SK-MEL-5 (cell line): ENCODE measurements at regions not wholly inside any gene's neighbourhood (a gene's known extent, or its start where the extent isn't known, plus 50 kb on each side); places are given as distances from the start of the nearest gene placed in this dataset.
"Not testable (repeated sequence)": the region's sequence is repeated elsewhere in the genome, so short reads cannot be mapped to it uniquely, and the experiment has no call there.

ENCODE experiments used
- DNase-seq: peaks from one replicate; pipeline ENCODE4 v3.0.0-alpha.2; 2016; ENCODE audit warnings: low read depth, low spot score
- in situ Hi-C: cut with HindIII; loops from 2 replicates; pipeline ENCODE4 v1.10.0; 2016; ENCODE audit warnings: low sequenced_read_pairs, high pct_unique_total_duplicates, low pct_unique_long_range_greater_than_20kb

DNA sequence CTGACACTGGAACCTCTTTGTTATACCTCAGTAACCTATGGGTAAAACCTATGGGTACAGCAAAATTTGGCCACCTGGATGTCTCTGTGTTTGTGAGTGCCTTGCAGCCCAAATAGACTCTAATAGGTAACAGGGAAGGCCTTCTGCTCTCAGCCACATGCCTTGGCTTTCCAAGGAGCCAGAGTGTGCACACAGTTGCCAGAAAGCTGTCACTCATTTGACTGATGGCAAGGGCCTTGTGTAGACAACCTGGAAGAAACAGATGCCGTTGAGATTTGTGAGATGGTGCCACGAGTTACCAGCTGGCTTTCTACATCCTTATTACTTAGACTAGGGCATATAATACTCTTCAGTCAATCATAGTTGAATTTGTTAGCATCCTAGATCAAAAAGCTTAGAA, 90.1 kb upstream of the RAB12 start:
- DNase-seq = no peak
- in situ Hi-C loops = no loop called here

DNA sequence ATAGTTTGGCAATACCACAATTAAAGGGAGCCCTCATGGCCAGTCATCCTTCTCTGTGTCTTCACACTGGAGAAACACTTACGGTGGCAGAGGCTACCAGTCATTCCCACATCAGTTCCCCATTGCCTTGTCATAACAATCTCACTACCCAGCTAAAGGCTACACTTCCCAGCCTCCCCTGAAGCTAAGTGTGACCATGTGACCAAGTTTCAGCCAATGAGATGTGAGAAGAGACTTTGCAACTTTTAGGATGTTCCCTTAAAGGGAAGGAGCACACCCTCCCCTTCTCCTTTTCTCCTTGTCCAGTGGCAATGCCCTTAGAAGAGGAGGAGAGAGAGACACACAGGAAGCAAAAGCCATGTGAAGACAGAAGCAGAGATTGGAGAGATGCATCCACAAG, 89.0 kb upstream of the RAB12 start:
- in situ Hi-C loops = no loop called here
- DNase-seq = no peak

DNA sequence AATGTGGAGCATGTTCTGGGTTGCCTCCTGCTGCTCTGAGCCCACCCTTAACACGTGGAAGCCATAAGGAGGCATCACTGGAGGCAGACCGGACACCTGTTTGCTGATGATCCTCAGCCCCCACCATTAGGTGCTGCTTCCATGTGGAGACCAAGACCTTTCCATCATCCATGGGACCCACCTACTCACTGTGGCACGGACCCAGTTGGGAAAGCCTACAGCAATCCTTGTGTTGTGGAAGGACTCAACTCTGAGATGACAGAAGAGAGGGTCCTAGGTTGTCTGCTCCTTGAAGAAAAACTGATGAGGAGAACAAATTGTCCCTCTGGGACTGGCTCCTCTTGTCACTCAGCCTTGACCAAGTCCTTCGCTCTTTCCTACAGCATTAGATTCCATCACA, 86.5 kb upstream of the RAB12 start:
- in situ Hi-C loops = no loop called here
- DNase-seq = no peak

DNA sequence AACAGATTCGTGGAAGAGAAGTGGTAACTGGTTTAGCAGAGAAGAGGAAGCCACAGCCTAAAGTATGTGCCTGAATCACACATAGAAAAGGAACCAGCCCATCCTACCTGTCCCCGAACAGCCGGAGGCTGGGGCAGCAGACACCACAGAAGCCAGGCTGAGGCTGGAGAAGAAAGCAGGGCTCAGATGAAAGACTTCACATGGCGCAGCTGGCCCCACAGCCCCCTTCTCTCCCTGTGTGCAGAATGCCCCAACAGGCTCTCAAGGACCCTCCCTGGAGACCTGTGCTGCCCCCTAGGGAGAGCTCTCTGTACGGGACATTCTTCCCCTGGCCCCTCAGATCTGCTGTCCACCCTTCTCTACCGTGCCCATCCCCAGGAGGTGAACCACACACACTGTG, 83.5 kb upstream of the RAB12 start:
- DNase-seq = peak; percentile 30
- in situ Hi-C loops = no loop called here

DNA sequence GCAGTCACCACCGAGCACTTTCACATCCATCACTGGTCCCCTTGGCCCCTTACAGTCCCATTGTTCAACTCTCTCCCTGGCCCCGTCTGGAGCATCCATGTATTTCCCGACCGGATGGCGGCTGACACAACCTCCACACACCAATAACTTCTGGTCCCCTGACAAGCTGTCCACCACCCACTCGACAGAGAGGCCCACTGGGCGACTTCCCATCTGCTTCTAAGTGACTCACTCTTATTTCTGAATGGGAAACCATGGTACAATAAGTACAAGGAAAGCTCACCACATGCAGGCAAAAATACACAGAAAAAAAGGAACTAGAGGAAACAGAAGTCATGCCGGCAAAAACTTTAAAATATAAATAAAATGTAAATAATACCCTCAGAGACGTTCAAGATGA, 82.9 kb upstream of the RAB12 start:
- in situ Hi-C loops = no loop called here
- no peak for DNase-seq

DNA sequence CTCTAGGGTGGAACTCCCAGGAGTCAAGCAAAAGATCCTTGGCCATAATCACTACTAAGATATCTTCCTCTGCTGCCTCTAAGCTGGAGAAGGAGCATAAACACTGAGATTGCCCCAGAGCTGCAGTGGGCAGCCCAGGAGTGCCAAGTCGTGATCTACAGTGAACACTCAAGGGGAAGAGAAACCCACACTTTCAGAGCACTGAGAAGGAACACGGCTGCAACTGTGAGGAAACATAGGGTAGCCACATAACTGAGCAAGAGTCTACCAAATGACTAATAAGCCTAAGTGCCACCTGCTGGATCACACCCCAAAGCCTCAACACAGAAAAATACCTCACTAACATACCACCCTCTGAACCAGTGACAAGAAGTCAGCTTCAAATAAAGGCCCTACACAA, 79.6 kb upstream of the RAB12 start:
- in situ Hi-C loops = no loop called here
- DNase-seq = no peak

DNA sequence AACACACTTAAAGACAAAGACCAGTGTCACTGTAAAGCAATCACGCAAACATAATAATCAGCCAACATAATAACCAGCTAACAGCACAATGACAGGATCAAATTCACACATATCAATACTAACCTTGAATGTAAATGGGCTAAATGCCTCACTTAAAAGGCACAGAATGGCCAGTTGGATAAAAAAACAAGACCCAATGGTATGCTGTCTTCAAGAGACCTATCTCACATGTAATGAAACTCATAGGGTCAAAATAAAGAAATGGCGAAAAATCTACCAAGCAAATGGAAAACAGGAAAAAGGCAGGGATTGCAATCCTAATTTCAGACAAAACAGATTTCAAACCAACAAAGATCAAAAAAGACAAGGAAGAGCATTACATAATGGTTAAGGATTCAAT, 78.2 kb upstream of the RAB12 start:
- in situ Hi-C loops = not testable (repeated sequence)

DNA sequence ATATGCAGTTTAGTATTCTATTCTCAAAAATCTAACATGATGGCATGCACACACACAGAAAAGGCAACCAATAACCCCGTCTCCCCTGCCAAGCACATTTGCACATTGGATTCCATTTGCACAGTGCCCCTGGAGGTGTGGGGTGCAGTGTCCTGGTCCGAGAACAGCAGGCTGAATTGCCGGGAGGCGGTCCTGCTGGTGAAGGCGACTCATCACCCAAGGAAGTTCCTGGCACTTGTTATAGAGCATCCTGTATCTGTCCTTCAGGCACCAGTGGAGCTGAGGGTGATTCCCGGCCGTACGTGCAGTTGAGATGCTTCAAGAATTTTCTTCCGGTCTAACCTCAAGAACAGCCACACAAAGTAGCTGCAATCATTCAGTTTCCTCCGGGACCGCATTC, 73.0 kb upstream of the RAB12 start:
- no peak for DNase-seq
- in situ Hi-C loops = no loop called here

More for the DNA sequence above, 78.2 kb upstream of the RAB12 start:
- DNase-seq = not testable (repeated sequence)

DNA sequence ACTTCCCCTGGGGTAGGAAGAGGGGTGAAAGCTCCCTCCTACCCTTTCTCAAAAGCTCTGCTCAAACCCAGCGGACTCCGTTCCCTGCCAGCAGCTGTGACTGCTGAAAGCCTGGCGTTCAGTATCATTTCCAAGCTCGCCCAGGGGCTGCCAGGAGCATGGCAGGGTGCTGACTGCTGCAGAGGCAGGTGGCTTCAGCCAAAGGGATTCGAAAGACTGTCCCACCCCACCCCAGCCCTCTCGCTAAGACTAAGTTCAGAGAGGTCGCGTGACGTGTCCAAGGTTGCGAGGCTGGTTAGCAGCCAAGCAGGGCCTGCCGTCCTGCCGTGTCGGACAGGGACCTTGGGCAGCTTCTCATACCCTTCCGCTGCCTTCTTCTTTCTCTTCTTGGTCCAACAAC, 72.3 kb upstream of the RAB12 start:
- DNase-seq = no peak
- in situ Hi-C loops = no loop called here

DNA sequence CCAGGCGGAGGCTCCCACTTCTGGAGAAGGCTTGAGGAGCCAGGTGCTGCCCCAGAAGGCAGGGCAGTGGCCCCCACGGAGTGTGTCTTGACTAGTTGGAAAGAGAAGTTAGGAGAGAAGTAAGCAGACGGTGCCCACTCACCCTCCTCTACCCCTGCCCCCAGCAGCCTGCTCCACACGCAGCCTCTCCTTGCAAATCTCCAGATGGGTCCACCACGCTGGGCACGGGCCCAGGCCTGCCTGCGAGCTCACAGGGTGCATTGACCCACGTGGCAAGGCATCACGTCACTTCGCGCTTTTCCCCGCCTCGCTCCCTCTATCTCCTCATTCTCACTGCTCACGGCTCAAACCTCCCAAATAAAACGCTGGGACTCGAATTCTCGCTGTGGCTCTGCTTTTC, 71.8 kb upstream of the RAB12 start:
- DNase-seq = no peak
- in situ Hi-C loops = no loop called here

DNA sequence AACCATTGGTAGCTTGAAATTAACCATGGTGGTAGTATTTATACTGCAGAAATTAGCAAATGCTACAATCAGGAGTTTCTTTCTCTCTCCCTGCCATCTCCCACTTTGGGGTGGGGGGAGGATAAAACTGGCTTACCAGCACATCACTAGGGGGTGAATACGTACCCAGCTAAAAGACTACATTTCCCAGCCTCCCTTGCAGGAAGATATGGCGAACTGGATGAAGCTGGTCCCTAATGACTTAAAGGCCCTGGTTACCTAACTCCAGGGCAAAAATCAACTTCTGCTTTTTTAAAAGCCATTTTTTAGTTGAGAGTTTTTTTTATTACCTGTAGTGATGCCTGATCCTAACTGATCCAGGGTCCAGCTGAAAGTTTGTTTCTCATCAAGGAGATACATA, 70.3 kb upstream of the RAB12 start:
- in situ Hi-C loops = no loop called here
- peak; percentile 16 for DNase-seq

DNA sequence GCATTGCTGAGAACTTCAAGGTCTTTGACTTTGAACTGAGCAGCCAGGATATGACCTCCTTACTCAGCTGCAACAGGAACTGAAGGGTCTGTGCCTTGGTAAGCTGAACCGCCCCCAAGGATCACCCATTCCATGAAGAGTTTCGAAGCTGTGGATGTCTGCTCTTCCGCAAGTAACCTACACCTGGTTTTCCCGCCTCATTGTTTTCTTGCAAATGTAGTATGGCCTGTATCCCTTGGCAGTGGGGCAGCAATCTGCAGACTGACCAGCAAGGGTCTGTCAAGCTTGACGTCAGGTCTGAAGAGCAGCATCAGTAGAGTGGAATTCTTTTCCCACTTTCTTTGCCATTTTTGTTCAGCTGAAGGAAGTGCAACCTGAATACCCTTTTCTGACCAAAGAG, 62.6 kb upstream of the RAB12 start:
- no peak for DNase-seq
- in situ Hi-C loops = no loop called here

DNA sequence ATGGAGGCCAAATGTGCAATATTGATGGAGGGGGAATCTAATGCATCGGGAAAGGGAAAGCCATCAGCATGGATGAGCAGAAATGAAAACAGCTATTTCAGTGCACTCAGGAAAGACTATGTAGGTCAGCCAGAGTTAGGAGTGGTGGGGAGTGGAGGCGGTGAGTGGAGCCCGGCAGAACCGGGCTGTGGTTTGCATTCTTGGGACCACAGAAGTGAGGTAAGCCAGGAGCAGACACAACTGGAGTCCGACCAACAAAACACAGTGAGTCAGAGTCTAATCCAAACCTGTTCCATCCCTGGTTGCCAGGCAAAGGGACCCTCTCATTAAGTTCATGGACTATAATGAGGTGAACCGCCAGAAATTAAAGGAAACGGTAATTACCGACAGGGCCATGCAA, 61.1 kb upstream of the RAB12 start:
- DNase-seq = no peak
- in situ Hi-C loops = no loop called here

DNA sequence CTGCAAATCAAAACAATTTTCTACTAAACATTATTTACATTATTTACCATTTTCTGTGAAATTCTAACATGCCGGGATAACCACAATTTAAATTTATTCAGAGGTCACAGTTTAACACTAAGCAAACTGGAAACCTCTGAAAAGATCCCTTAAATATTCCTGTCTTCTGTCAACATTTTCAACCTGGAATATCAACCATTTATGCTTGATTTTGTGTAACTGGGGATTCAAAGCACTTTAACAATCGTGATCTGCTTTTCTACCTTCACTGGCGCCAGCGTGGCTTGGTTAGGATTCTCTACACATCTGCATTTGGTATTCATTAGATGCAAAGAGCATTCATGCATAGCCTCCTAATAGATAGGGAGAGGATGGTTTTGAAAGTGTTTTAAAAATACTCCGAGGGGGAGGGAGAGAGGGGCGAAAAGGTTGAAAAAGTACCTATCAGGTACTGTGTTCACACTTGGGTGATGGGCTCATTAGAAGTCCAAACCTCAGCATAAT, 59.9 kb upstream of the RAB12 start:
- DNase-seq = no peak
- in situ Hi-C loops = no loop called here

DNA sequence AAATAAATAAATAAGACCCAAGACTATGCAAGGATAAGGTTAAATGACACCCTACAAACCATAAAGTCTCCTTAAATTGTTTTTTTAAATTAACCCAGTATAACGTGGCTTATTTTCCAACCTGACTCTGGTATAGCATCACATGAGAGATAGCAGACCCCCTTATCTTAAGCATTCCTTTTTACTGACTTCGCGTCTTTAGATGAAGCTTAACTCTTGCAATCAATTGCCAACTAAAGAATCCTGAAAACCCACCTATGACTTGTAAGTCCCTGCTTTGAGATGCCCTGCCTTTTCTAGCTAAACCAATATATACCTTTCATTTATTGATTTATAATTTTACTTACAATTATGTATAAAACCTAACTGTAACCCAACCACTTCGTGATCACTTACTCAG, 57.1 kb upstream of the RAB12 start:
- in situ Hi-C loops = no loop called here
- DNase-seq = no peak

DNA sequence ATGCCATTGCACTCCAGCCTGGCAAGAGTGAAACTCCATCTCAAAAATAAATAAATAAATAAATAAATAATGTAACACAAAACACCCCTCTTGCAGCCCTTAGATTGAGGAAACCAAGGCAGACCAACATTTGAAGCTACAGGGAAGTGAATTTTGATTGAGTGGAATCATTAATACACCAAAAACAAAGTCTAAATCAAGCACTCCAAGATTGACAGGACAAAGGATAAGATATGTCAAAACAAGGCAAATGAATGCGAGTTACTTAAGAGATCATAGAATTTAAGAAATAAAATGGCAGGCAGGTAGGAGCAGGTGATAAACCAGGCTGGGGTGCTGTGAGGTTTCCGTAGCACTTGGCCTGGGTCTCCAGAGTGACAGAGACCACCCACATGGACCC, 54.9 kb upstream of the RAB12 start:
- DNase-seq = no peak
- in situ Hi-C loops = no loop called here

DNA sequence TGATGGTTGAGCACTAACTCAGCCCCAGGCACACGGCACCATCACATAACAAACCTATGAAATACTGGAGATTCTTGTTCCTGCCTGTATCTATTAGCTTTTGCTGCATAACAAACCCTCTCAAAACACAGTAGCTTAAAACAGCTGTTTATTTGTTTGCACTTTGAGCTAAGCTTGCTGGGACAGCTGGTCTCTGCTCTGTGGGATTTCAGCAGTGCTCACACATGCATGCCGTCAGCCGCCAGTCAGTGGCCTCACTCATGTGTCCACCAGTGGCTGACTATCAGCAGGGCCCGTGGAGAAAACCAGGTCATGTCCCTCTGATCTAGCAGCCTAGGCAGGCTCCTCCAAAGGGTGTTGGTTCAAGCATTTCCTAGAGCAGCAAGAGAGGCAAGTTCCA, 52.8 kb upstream of the RAB12 start:
- no peak for DNase-seq
- in situ Hi-C loops = no loop called here
